ENCODE measurements at regions not wholly inside any gene's neighbourhood (a gene's known extent, or its start where the extent isn't known, plus 50 kb on each side); places are given as distances from the start of the nearest gene placed in this dataset.
"Not testable (repeated sequence)": the region's sequence is repeated elsewhere in the genome, so short reads cannot be mapped to it uniquely, and the experiment has no call there.

DNA sequence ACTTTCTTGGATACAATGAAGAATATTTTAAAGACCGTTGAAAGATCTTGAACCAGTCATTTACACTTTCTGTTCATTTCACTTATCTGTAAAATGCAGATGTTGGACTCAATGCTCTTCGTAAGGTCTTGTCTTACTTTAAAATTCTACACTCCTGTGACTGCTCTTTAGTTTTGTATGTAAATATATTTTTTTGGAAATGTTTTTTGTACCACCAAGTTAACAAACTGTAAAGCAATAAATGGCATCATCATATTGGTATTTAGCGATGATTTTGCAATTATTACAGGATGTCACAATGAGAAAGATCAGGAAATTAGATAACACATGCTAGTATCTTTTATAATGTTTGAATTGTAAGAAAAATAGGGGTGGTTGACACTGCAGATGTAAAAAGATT is 80.8 kb upstream of the GNAQ start:
- no peak for TF ChIP-seq EZH2 (IDR thresholded peaks at IDR 0.05; ENCODE audit: low read length, missing control alignments)
- TF ChIP-seq, protein P1, sequence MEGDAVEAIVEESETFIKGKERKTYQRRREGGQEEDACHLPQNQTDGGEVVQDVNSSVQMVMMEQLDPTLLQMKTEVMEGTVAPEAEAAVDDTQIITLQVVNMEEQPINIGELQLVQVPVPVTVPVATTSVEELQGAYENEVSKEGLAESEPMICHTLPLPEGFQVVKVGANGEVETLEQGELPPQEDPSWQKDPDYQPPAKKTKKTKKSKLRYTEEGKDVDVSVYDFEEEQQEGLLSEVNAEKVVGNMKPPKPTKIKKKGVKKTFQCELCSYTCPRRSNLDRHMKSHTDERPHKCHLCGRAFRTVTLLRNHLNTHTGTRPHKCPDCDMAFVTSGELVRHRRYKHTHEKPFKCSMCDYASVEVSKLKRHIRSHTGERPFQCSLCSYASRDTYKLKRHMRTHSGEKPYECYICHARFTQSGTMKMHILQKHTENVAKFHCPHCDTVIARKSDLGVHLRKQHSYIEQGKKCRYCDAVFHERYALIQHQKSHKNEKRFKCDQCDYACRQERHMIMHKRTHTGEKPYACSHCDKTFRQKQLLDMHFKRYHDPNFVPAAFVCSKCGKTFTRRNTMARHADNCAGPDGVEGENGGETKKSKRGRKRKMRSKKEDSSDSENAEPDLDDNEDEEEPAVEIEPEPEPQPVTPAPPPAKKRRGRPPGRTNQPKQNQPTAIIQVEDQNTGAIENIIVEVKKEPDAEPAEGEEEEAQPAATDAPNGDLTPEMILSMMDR (conservative IDR thresholded peaks at IDR 0.05 in 1 of 2, IDR thresholded peaks at IDR 0.05 in 1 of 2; ENCODE audit: low read depth in 1 of 2, low read length in 2 of 2), result no peak
- H3K9ac ChIP-seq (ENCODE audit: insufficient read depth, low read length), result no peak overlapping the region

DNA sequence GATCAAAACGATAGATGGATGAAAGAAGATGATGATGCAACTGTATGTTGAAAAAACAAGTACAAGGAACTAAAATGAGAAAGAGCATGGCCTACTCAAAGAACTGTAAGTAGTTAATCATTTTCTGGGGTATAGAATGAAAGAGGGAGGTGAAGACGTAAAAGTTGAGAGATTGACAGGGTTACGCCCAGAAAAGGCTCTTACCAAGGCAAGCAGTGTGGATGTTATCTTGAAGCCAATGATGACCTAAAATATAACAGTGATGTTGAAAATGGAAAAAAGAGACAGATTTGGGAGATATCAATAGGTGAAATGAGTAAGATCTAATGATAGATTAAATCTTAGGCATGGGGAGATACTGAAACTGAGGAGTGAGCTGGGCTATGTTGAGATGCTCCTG is 80.4 kb upstream of the GNAQ start:
- Histone ChIP-seq H3K27ac (ENCODE audit: insufficient read depth, low read length) (no peak overlapping the region), H4K20me1 (ENCODE audit: control insufficient read depth, extremely low read depth, insufficient read depth, low read length) (no peaks in the 10 kb centered on the region), H3K4me3 (replicated peaks in 1 of 4; ENCODE audit: control extremely low read depth in 1 of 4, insufficient read depth in 1 of 4, low read depth in 3 of 4, low read length in 4 of 4) (no peak overlapping the region), H3K4me2 (ENCODE audit: extremely low read depth, insufficient read depth, low read length) (no peak overlapping the region), H3K79me2 (ENCODE audit: control insufficient read depth, insufficient read depth, low read length) (no peaks in the 10 kb centered on the region), H2AFZ (ENCODE audit: low read length) (no peak overlapping the region), H3K9me3 (ENCODE audit: control insufficient read depth, insufficient read depth, low read depth, low read length) (no peaks in the 10 kb centered on the region), H3K27me3 (ENCODE audit: control insufficient read depth, insufficient read depth, low read length) (no peaks in the 10 kb centered on the region), H3K36me3 (ENCODE audit: control insufficient read depth, insufficient read depth, low read length) (no peaks in the 10 kb centered on the region), H3K9ac (ENCODE audit: insufficient read depth, low read length) (no peak overlapping the region), H3K4me1 (ENCODE audit: control insufficient read depth, extremely low read depth, insufficient read depth, low read length) (no peaks in the 10 kb centered on the region)
- DNase-seq (ENCODE audit: low read depth in 2 of 2), result no peak
- no peak for TF ChIP-seq EZH2 (IDR thresholded peaks at IDR 0.05; ENCODE audit: low read length, missing control alignments)
- TF ChIP-seq, protein P1 (conservative IDR thresholded peaks at IDR 0.05 in 1 of 2, IDR thresholded peaks at IDR 0.05 in 1 of 2; ENCODE audit: low read depth in 1 of 2, low read length in 2 of 2), result no peak

More for the DNA sequence above, 80.8 kb upstream of the GNAQ start:
- no peak overlapping the region for H3K27ac ChIP-seq (ENCODE audit: insufficient read depth, low read length)
- no peaks in the 10 kb centered on the region for H3K79me2 ChIP-seq (ENCODE audit: control insufficient read depth, insufficient read depth, low read length)
- H4K20me1 ChIP-seq (ENCODE audit: control insufficient read depth, extremely low read depth, insufficient read depth, low read length), result no peaks in the 10 kb centered on the region
- H3K36me3 ChIP-seq (ENCODE audit: control insufficient read depth, insufficient read depth, low read length), result no peaks in the 10 kb centered on the region
- H3K4me2 ChIP-seq (ENCODE audit: extremely low read depth, insufficient read depth, low read length), result no peak overlapping the region
- H3K4me1 ChIP-seq (ENCODE audit: control insufficient read depth, extremely low read depth, insufficient read depth, low read length), result no peaks in the 10 kb centered on the region
- H3K27me3 ChIP-seq (ENCODE audit: control insufficient read depth, insufficient read depth, low read length), result no peaks in the 10 kb centered on the region
- H3K4me3 ChIP-seq (replicated peaks in 1 of 4; ENCODE audit: control extremely low read depth in 1 of 4, insufficient read depth in 1 of 4, low read depth in 3 of 4, low read length in 4 of 4), result no peak overlapping the region
- H3K9me3 ChIP-seq (ENCODE audit: control insufficient read depth, insufficient read depth, low read depth, low read length), result no peaks in the 10 kb centered on the region
- no peak for DNase-seq (ENCODE audit: low read depth in 2 of 2)
- H2AFZ ChIP-seq (ENCODE audit: low read length), result no peak overlapping the region

DNA sequence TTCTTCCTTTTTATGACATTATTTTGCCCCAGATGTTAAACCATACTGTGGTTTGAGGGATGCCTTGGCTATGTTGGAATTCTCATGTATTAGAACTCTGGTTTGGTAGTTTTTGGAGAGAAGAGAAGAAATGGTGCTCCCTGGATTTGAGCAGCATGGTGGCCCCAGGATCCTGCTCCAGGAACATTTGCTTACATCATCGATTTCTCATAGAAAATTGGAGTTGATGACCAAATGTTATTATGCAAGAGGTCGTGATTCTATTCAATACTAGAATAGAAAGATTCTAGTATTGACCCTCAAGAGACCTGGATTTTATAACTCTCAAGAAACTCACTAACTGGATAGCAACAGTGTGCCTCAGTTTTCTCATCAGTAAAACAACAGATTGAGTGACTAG is 77.5 kb upstream of the GNAQ start:
- Histone ChIP-seq H3K9me3 (ENCODE audit: control insufficient read depth, insufficient read depth, low read depth, low read length) (no peaks in the 10 kb centered on the region), H3K36me3 (ENCODE audit: control insufficient read depth, insufficient read depth, low read length) (no peaks in the 10 kb centered on the region), H3K27ac (ENCODE audit: insufficient read depth, low read length) (no peak overlapping the region), H3K79me2 (ENCODE audit: control insufficient read depth, insufficient read depth, low read length) (no peaks in the 10 kb centered on the region), H3K4me3 (replicated peaks in 1 of 4; ENCODE audit: control extremely low read depth in 1 of 4, insufficient read depth in 1 of 4, low read depth in 3 of 4, low read length in 4 of 4) (no peak overlapping the region), H2AFZ (ENCODE audit: low read length) (no peak overlapping the region), H3K27me3 (ENCODE audit: control insufficient read depth, insufficient read depth, low read length) (no peaks in the 10 kb centered on the region), H3K4me2 (ENCODE audit: extremely low read depth, insufficient read depth, low read length) (no peak overlapping the region), H4K20me1 (ENCODE audit: control insufficient read depth, extremely low read depth, insufficient read depth, low read length) (no peaks in the 10 kb centered on the region), H3K4me1 (ENCODE audit: control insufficient read depth, extremely low read depth, insufficient read depth, low read length) (no peaks in the 10 kb centered on the region), H3K9ac (ENCODE audit: insufficient read depth, low read length) (no peak overlapping the region)
- no peak for TF ChIP-seq EZH2 (IDR thresholded peaks at IDR 0.05; ENCODE audit: low read length, missing control alignments)
- TF ChIP-seq, protein P1 (conservative IDR thresholded peaks at IDR 0.05 in 1 of 2, IDR thresholded peaks at IDR 0.05 in 1 of 2; ENCODE audit: low read depth in 1 of 2, low read length in 2 of 2), result no peak
- DNase-seq (ENCODE audit: low read depth in 2 of 2), result no peak

DNA sequence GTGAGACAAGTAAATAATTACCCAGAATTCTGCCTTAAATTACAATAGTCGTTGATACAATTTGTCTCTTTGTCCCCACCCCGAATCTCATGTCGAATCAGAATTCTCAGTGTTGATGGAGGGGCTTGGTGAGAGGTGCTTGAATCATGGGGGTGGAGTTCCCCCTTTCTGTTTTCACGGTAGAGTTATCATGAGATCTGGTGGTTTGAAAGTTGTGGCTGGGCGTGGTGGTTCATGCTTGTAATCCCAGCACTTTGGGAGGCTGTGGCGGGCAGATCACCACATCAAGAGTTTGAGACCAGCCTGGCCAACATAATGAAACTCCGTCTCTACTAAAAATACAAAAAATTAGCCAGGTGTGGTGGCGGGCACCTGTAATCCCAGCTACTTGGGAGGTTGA is 75.0 kb upstream of the GNAQ start:
- not testable (repeated sequence) for H3K79me2 ChIP-seq (ENCODE audit: control insufficient read depth, insufficient read depth, low read length); H3K27ac ChIP-seq (ENCODE audit: insufficient read depth, low read length); H3K9me3 ChIP-seq (ENCODE audit: control insufficient read depth, insufficient read depth, low read depth, low read length); H3K4me3 ChIP-seq (replicated peaks in 1 of 4; ENCODE audit: control extremely low read depth in 1 of 4, insufficient read depth in 1 of 4, low read depth in 3 of 4, low read length in 4 of 4); H3K9ac ChIP-seq (ENCODE audit: insufficient read depth, low read length); H4K20me1 ChIP-seq (ENCODE audit: control insufficient read depth, extremely low read depth, insufficient read depth, low read length); DNase-seq (ENCODE audit: low read depth in 2 of 2); H3K36me3 ChIP-seq (ENCODE audit: control insufficient read depth, insufficient read depth, low read length); H3K27me3 ChIP-seq (ENCODE audit: control insufficient read depth, insufficient read depth, low read length); H3K4me2 ChIP-seq (ENCODE audit: extremely low read depth, insufficient read depth, low read length); H2AFZ ChIP-seq (ENCODE audit: low read length); H3K4me1 ChIP-seq (ENCODE audit: control insufficient read depth, extremely low read depth, insufficient read depth, low read length)
